WERI-Rb-1 (cell line): ENCODE measurements at regions not wholly inside any gene's neighbourhood (a gene's known extent, or its start where the extent isn't known, plus 50 kb on each side); places are given as distances from the start of the nearest gene placed in this dataset.
"Not testable (repeated sequence)": the region's sequence is repeated elsewhere in the genome, so short reads cannot be mapped to it uniquely, and the experiment has no call there.

Experiments
- DNase-seq: peaks from one replicate; pipeline ENCODE4 v3.0.0-alpha.2; 2020
- H3K27ac ChIP-seq: fragments of 250-450 bp; sonication (Bioruptor Pico); 2 replicates; pipeline ENCODE4 v1.5.1; 2020; ENCODE audit warnings: mild to moderate bottlenecking, moderate library complexity
- H3K27me3 ChIP-seq: fragments of 250-450 bp; sonication (Bioruptor Pico); 2 replicates; pipeline ENCODE4 v1.5.1; 2021; ENCODE audit warnings: mild to moderate bottlenecking, low read depth, moderate library complexity; ENCODE audit not compliant: insufficient read depth, severe bottlenecking
- H3K36me3 ChIP-seq: fragments of 250-450 bp; sonication (Bioruptor Pico); 2 replicates; pipeline ENCODE4 v1.5.1; 2020; ENCODE audit warnings: mild to moderate bottlenecking, moderate library complexity
- H3K4me3 ChIP-seq: 2 replicates; pipeline ENCODE4 v1.5.1; 2011; ENCODE audit warnings: low read depth, mild to moderate bottlenecking, control low read depth, low read length
- H3K9me3 ChIP-seq: fragments of 250-450 bp; sonication (Bioruptor Pico); 2 replicates; pipeline ENCODE4 v1.5.1; 2021; ENCODE audit warnings: mild to moderate bottlenecking, moderate library complexity; ENCODE audit not compliant: severe bottlenecking
- CTCF ChIP-seq: IDR thresholded peaks from 2 replicates; pipeline ENCODE4 v1.5.1; 2011; ENCODE audit warnings: low read depth, mild to moderate bottlenecking, control low read depth, inconsistent platforms, low read length

DNA sequence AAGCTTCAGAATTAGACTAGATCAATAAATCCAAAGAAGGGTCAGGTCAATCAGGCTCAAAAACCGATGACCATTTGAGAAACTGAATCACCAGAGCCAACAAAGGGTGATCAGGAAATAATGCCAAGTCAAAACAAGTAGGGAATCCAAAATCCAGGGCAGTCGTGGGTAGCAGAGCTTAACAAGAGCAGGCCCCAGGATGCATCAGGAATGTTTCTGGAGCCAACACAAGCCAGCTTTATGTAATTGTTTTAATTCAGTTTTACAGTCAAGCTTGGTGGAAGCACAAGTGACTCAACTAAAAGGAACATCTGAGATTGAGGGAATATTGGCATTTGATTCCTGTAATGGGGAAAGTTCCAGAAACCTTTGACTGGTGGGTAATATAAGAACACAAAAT, 237.9 kb upstream of the EDA2R start:
- Histone ChIP-seq H3K27ac (no peak overlapping the region), H3K9me3 (no peaks in the 10 kb centered on the region), H3K4me3 (no peak overlapping the region), H3K27me3 (no peaks in the 10 kb centered on the region), H3K36me3 (no peaks in the 10 kb centered on the region)
- no peak for DNase-seq
- no peak for TF ChIP-seq CTCF

DNA sequence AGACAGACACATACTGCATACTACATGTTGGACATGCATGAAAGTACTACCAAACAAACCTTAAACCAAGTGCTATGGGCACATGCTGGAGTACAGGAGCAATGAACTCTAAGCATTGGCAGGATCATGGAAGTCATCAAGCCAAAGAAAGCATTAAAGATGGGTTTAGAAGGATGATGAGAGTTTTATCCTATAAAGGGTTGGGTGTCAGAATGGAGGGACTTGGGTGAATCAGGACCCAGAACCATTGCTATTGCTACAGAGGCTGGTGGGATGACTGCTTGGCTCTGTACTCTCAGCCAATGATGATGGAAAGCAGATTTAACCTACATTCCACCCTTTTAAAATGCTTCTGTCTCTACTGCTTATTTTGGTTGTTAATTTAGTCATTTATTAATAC, 233.9 kb upstream of the EDA2R start:
- Histone ChIP-seq H3K36me3 (no peaks in the 10 kb centered on the region), H3K27ac (no peak overlapping the region), H3K4me3 (no peak overlapping the region), H3K9me3 (no peaks in the 10 kb centered on the region), H3K27me3 (no peaks in the 10 kb centered on the region)
- no peak for TF ChIP-seq CTCF
- DNase-seq: no peak

- no peak for TF ChIP-seq CTCF
- Histone ChIP-seq H3K27ac (no peak overlapping the region), H3K4me3 (no peak overlapping the region), H3K36me3 (no peaks in the 10 kb centered on the region), H3K27me3 (no peaks in the 10 kb centered on the region), H3K9me3 (no peaks in the 10 kb centered on the region)
- DNase-seq: no peak
These were observed 224.8 kb upstream of the EDA2R start for GRCh38 chrX:66863721-66864120.

DNA sequence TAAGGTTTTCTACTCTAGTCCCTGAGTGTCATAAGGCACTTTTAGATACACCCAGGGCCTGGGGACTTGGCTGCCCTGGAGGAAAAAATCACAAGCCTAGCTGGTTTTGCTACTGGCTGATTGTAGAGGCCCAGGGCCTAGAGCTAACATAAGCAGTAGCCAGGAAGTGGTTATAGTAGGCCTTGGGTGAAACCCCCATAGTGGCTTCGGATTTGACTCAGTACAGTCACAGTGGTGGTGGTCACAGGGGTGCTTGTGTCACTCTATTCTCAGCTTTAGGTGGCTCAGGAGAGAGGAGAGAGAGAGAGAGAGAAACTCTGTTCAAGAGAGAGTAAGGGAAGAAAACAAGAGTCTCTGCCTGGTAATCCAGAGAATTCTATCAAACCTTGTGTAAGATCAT, 194.5 kb upstream of the EDA2R start:
- no peaks in the 10 kb centered on the region for H3K9me3 ChIP-seq
- TF ChIP-seq CTCF: no peak
- no peak for DNase-seq

DNA sequence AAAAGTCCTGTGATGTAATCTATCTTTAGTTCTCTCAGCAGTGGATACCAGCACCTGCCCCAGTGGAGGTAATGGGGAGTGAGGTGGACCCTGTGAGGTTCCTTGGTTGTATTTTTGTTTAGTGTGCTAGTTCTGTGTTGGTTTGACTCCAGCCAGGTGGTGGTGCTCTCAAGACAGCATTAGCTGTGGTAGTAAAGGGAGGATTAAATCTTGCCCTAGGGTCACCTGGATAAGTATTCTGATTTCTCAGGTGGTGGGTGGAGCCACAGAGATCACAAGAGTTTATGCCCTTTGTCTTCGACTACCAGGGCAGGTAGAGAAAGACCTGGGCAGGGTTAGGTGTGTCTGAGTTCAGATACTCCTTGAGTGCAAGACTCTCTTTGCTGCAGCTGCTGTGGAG, 176.3 kb upstream of the EDA2R start:
- DNase-seq: no peak
- Histone ChIP-seq H3K36me3 (no peaks in the 10 kb centered on the region), H3K9me3 (no peaks in the 10 kb centered on the region), H3K27me3 (no peaks in the 10 kb centered on the region), H3K27ac (no peak overlapping the region), H3K4me3 (no peak overlapping the region)
- no peak for TF ChIP-seq CTCF

More for the DNA sequence above, 194.5 kb upstream of the EDA2R start:
- H3K27me3 ChIP-seq: no peaks in the 10 kb centered on the region
- H3K4me3 ChIP-seq: no peak overlapping the region
- no peaks in the 10 kb centered on the region for H3K36me3 ChIP-seq
- H3K27ac ChIP-seq: no peak overlapping the region

DNA sequence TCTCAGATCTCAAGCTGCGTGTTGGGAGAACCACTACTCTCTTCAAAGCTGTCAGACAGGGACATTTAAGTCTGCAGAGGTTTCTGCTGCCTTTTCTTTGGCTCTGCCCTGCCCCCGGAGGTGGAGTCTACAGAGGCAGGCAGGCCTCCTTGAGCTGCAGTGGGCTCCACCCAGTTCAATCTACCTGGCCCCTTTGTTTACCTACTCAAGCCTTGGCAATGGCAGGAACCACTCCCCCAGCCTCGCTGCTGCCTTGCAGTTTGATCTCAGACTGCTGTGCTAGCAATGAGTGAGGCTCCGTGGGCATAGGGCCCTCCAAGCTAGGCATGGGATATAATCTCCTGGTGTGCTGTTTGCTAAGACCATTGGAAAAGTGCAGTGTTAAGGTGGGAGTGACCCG, 155.6 kb upstream of the EDA2R start:
- not testable (repeated sequence) for H3K27me3 ChIP-seq, H3K9me3 ChIP-seq

More for the DNA sequence above, 155.6 kb upstream of the EDA2R start:
- H3K4me3 ChIP-seq, H3K27ac ChIP-seq, H3K36me3 ChIP-seq, DNase-seq: not testable (repeated sequence)
